Epithelial cell of proximal tubule (primary cell): ENCODE measurements at regions not wholly inside any gene's neighbourhood (a gene's known extent, or its start where the extent isn't known, plus 50 kb on each side); places are given as distances from the start of the nearest gene placed in this dataset.

ENCODE experiments used
- DNase-seq: peaks from one replicate; pipeline ENCODE4 v3.0.0-alpha.2; 2011; ENCODE audit warnings: low read depth
- H3K4me3 ChIP-seq: 2 replicates; pipeline ENCODE4 v1.5.1; 2011; ENCODE audit warnings: low read depth, mild to moderate bottlenecking, low read length
- CTCF ChIP-seq: conservative IDR thresholded peaks from 2 replicates; pipeline ENCODE4 v1.5.1; 2012; ENCODE audit warnings: low read depth, mild to moderate bottlenecking, low read length

DNA sequence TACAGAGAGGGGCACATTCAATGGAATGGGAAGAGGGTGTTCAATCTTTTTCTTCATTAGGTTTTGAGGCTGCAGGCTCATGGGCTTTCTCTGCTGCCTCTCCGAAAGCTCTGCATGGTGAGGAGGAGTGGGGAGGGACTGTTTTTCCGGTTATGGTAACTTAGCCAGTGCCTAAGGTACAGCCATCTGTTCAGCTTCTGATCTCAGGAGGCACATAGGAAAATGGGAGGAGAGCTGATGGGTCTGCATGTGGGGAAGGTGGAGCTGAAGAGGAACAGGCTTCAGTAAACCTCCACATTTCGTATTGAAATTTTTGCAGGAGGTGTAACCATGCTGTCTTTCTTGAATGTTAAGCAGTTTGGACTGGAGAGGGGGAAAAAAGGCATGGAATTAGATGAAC is 1020.4 kb upstream of the WWC1 start:
- DNase-seq: no peak
- no peak for TF ChIP-seq CTCF
- H3K4me3 ChIP-seq: no peak overlapping the region

- no peak overlapping the region for H3K4me3 ChIP-seq
- DNase-seq: no peak
- TF ChIP-seq CTCF: no peak
Observed at GRCh38 chr5:167271511-167271910, 1019.9 kb upstream of the WWC1 start.

DNA sequence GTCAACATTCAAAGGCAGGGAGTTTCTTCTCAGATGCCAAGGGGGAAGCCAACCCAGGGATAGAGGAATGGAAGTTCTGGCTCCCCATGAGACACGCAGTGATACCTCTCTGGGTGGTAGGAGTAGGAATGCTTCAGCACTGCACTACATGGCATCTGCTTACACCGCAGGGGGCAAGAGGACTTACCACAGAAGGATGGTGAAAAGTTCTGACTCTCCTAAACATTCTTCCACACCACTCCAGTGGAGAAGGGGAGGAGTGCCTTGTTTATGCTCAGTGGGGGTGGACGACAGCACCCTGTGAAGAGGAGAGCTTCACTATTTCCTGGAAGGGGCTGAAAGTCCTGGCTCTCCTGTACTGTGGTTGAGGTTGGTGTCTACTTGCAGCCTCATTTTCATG is 1011.3 kb upstream of the WWC1 start:
- DNase-seq: no peak
- TF ChIP-seq CTCF: no peak
- H3K4me3 ChIP-seq: no peak overlapping the region

GRCh38 chr5:167281925-167282324 is 1009.5 kb upstream of the WWC1 start:
- DNase-seq: no peak
- no peak for TF ChIP-seq CTCF
- no peak overlapping the region for H3K4me3 ChIP-seq

GRCh38 chr5:167283691-167284090 is 1007.8 kb upstream of the WWC1 start:
- TF ChIP-seq CTCF: no peak
- no peak overlapping the region for H3K4me3 ChIP-seq
- no peak for DNase-seq

DNA sequence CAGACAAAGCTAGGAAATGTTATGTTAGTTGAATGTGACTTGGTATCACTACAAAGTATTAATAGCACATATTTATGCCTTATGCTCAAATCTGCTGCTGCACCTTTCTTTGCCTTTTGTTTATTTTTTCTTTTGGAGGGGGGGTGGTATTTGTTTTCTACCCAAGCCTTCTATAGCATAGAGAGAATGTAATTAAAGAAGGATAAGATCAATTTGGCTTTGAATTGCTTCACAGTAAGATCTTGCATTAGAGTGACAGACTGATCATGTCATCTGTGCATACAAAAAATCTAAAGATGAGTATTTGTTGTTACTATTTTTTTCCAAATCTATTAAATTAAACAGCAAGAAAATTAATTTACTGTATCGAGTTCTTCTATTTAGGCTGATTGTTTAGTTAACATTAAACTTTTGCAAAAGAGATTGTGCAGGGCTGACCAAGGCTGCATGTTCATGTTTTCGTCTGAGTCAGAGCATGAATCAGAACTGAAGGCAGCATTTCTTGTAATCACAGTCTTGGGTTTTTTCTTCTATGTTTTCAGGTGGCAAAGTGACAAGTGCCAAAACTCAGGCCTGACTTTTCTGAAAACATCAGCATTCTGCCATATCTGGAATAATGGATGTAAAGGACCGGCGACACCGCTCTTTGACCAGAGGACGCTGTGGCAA is 1007.1 kb upstream of the WWC1 start:
- TF ChIP-seq CTCF: no peak
- H3K4me3 ChIP-seq: no peak overlapping the region
- no peak for DNase-seq

GRCh38 chr5:167285591-167285990 is 1005.9 kb upstream of the WWC1 start:
- no peak for TF ChIP-seq CTCF
- DNase-seq: no peak
- H3K4me3 ChIP-seq: no peak overlapping the region
